ENCODE measurements at regions not wholly inside any gene's neighbourhood (a gene's known extent, or its start where the extent isn't known, plus 50 kb on each side); places are given as distances from the start of the nearest gene placed in this dataset.

DNA sequence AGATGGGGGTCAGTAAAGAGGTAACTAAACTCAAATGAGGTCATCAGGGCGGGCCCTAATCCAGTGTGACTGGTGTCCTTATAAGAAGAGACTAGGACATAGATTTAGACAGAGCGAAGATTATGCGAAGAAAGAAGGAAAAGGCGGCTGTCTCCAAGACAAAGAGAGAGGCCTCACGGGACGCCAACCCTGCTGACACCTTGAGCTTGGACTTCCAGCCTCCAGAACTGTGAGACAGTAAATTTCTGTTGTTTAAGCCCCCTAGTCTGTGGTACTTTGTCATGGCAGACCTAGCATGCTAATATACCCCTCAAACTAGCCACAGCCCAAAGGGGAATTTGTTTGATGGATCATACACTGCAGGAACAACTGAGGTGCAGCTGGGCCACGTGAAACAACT is 183.0 kb downstream of the ABHD5 start:
- no TSS peak for BruUV-seq (replicated peaks)
- H3K36me3 ChIP-seq (ENCODE audit: control insufficient read depth, insufficient read depth, low read length), result no peaks in the 10 kb centered on the region
- in situ Hi-C loops (cut with HindIII; ENCODE audit: low pct_unique_long_range_greater_than_20kb, low sequenced_read_pairs), result no loop called here
- TF ChIP-seq POLR2AphosphoS5 (IDR thresholded peaks at IDR 0.05; ENCODE audit: low read depth, low read length) (no peak), TCF7L2 (IDR thresholded peaks at IDR 0.05; ENCODE audit: low read depth, low read length) (no peak), SIN3A (IDR thresholded peaks at IDR 0.05; ENCODE audit: borderline replicate concordance, insufficient read depth, low read depth, low read length) (no peak)
- TF ChIP-seq, protein P1, sequence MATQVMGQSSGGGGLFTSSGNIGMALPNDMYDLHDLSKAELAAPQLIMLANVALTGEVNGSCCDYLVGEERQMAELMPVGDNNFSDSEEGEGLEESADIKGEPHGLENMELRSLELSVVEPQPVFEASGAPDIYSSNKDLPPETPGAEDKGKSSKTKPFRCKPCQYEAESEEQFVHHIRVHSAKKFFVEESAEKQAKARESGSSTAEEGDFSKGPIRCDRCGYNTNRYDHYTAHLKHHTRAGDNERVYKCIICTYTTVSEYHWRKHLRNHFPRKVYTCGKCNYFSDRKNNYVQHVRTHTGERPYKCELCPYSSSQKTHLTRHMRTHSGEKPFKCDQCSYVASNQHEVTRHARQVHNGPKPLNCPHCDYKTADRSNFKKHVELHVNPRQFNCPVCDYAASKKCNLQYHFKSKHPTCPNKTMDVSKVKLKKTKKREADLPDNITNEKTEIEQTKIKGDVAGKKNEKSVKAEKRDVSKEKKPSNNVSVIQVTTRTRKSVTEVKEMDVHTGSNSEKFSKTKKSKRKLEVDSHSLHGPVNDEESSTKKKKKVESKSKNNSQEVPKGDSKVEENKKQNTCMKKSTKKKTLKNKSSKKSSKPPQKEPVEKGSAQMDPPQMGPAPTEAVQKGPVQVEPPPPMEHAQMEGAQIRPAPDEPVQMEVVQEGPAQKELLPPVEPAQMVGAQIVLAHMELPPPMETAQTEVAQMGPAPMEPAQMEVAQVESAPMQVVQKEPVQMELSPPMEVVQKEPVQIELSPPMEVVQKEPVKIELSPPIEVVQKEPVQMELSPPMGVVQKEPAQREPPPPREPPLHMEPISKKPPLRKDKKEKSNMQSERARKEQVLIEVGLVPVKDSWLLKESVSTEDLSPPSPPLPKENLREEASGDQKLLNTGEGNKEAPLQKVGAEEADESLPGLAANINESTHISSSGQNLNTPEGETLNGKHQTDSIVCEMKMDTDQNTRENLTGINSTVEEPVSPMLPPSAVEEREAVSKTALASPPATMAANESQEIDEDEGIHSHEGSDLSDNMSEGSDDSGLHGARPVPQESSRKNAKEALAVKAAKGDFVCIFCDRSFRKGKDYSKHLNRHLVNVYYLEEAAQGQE (IDR thresholded peaks at IDR 0.05; ENCODE audit: insufficient read depth in 1 of 2, low read depth in 2 of 2, low read length in 1 of 2), result no peak
- TF ChIP-seq, protein P2, sequence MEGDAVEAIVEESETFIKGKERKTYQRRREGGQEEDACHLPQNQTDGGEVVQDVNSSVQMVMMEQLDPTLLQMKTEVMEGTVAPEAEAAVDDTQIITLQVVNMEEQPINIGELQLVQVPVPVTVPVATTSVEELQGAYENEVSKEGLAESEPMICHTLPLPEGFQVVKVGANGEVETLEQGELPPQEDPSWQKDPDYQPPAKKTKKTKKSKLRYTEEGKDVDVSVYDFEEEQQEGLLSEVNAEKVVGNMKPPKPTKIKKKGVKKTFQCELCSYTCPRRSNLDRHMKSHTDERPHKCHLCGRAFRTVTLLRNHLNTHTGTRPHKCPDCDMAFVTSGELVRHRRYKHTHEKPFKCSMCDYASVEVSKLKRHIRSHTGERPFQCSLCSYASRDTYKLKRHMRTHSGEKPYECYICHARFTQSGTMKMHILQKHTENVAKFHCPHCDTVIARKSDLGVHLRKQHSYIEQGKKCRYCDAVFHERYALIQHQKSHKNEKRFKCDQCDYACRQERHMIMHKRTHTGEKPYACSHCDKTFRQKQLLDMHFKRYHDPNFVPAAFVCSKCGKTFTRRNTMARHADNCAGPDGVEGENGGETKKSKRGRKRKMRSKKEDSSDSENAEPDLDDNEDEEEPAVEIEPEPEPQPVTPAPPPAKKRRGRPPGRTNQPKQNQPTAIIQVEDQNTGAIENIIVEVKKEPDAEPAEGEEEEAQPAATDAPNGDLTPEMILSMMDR (IDR thresholded peaks at IDR 0.05), result no peak
- H3K4me1 ChIP-seq (ENCODE audit: control insufficient read depth, insufficient read depth, low read length), result no peaks in the 10 kb centered on the region; the same call in 1 of the 2 replicates
- no peak for DNase-seq (ENCODE audit: low read depth, low spot score)
- H3K9me3 ChIP-seq (ENCODE audit: control insufficient read depth, insufficient read depth, low read depth, low read length), result no peaks in the 10 kb centered on the region
- intact Hi-C loops (cut with micrococcal nuclease; ENCODE audit: unreplicated experiment), result no loop called here
- POLR2A ChIA-PET, result no interaction called here
- ATAC-seq, result no peak
- no peak overlapping the region for H3K4me3 ChIP-seq (ENCODE audit: low read depth in 2 of 2, low read length in 2 of 2)
- H3K27me3 ChIP-seq (ENCODE audit: control insufficient read depth, insufficient read depth, low read length), result 0 out of 2 replicates have a peak, but pooled peaks cover 2% of the 10 kb centered on the region
- CTCF ChIA-PET, result no interaction called here
- no peak overlapping the region for H3K27ac ChIP-seq (ENCODE audit: low read length)

DNA sequence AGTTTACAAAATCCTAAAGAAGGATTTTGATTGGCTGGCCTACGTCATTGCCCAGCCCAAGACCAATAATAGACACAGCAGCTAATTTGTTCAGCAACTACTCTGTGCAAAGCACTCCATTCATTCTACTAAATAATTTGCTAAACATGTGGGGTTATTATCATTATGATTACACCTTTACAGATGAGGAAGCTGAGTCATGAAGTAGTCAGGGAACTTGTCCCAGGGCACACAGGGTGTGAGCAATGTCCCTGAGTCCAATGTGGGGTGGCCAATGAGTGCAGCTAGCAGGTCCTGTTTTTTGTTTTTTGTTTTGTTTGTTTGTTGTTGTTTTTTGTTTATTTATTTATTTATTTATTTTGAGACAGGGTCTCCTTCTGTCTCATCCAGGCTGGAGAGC is 183.6 kb downstream of the ABHD5 start:
- H3K27ac ChIP-seq (ENCODE audit: low read length), result no peak overlapping the region
- H3K9me3 ChIP-seq (ENCODE audit: control insufficient read depth, insufficient read depth, low read depth, low read length), result no peaks in the 10 kb centered on the region
- POLR2A ChIA-PET, result no interaction called here
- no peak for DNase-seq (ENCODE audit: low read depth, low spot score)
- intact Hi-C loops (cut with micrococcal nuclease; ENCODE audit: unreplicated experiment) (no loop called here), in situ Hi-C loops (cut with HindIII; ENCODE audit: low pct_unique_long_range_greater_than_20kb, low sequenced_read_pairs) (no loop called here)
- CTCF ChIA-PET, result no interaction called here
- no peak for ATAC-seq
- 0 out of 2 replicates have a peak, but pooled peaks cover 2% of the 10 kb centered on the region for H3K27me3 ChIP-seq (ENCODE audit: control insufficient read depth, insufficient read depth, low read length)
- TF ChIP-seq, protein P2 (IDR thresholded peaks at IDR 0.05), result no peak
- TF ChIP-seq, protein P1 (IDR thresholded peaks at IDR 0.05; ENCODE audit: insufficient read depth in 1 of 2, low read depth in 2 of 2, low read length in 1 of 2), result no peak
- TF ChIP-seq SIN3A (IDR thresholded peaks at IDR 0.05; ENCODE audit: borderline replicate concordance, insufficient read depth, low read depth, low read length) (no peak), TCF7L2 (IDR thresholded peaks at IDR 0.05; ENCODE audit: low read depth, low read length) (no peak), POLR2AphosphoS5 (IDR thresholded peaks at IDR 0.05; ENCODE audit: low read depth, low read length) (no peak)
- no peaks in the 10 kb centered on the region for H3K36me3 ChIP-seq (ENCODE audit: control insufficient read depth, insufficient read depth, low read length)
- BruUV-seq (replicated peaks), result no TSS peak
- H3K4me3 ChIP-seq (ENCODE audit: low read depth in 2 of 2, low read length in 2 of 2), result no peak overlapping the region
- H3K4me1 ChIP-seq (ENCODE audit: control insufficient read depth, insufficient read depth, low read length), result no peaks in the 10 kb centered on the region; the same call in 1 of the 2 replicates

Data from Panc1 (cell line).